ENCODE measurements at regions not wholly inside any gene's neighbourhood (a gene's known extent, or its start where the extent isn't known, plus 50 kb on each side); places are given as distances from the start of the nearest gene placed in this dataset.

- no peak for TF ChIP-seq TAF1 (IDR thresholded peaks at IDR 0.05; ENCODE audit: borderline replicate concordance, insufficient read depth, low read length)
- TF ChIP-seq REST (IDR thresholded peaks at IDR 0.05; ENCODE audit: insufficient read depth in 1 of 2, low read depth in 2 of 2, low read length in 2 of 2), result no peak
Observed at GRCh38 chr5:81908771-81909170, 63.1 kb upstream of the ATG10 start.

Measured in PFSK-1 (cell line).